Left lung (tissue), 4 donors: ENCODE measurements at regions not wholly inside any gene's neighbourhood (a gene's known extent, or its start where the extent isn't known, plus 50 kb on each side); places are given as distances from the start of the nearest gene placed in this dataset.

Source experiments
- ATAC-seq: fragments of 200-7000 bp; cut with Tn5 transposase; one replicate; pipeline ENCODE4 v1.9.1; 2020; ENCODE audit warnings: moderate library complexity
- DNase-seq, 4 donors: peaks; one replicate each; pipeline ENCODE4 v3.0.0-alpha.2; 2013 to 2020
- H3K27ac ChIP-seq, 2 donors: fragments of 200-600 bp; sonication (generic) in 1 of 2; one replicate each; pipeline versions ENCODE4 v1.5.0 to v1.8.0; 2020 to 2021
- H3K27me3 ChIP-seq, 2 donors: fragments of 200-600 bp; sonication (generic) in 1 of 2; one replicate each; pipeline versions ENCODE4 v1.5.0 to v1.8.0; 2020 to 2021
- H3K36me3 ChIP-seq, 2 donors: fragments of 200-600 bp; sonication (generic) in 1 of 2; one replicate each; pipeline versions ENCODE4 v1.5.0 to v1.8.0; 2020 to 2021
- H3K4me1 ChIP-seq, 2 donors: fragments of 200-600 bp; one replicate each; pipeline ENCODE4 v1.8.0; 2021
- H3K4me3 ChIP-seq, 2 donors: fragments of 200-600 bp; sonication (generic) in 1 of 2; one replicate each; pipeline versions ENCODE4 v1.5.0 to v1.8.0; 2020 to 2021; ENCODE audit warnings: mild to moderate bottlenecking in 1 of 2
- H3K9me3 ChIP-seq, 2 donors: fragments of 200-600 bp; sonication (generic) in 1 of 2; one replicate each; pipeline versions ENCODE4 v1.5.0 to v1.8.0; 2020 to 2021
- CTCF ChIP-seq, 2 donors: fragments of 200-600 bp; sonication (generic) in 1 of 2; IDR thresholded peaks; one replicate each; pipeline versions ENCODE4 v1.5.0 to v1.8.0; 2021; ENCODE audit warnings: antibody characterized with exemption in 2 of 2
- intact Hi-C, 2 donors: fragments of 100-400 bp; cut with DNase I; formaldehyde crosslinking; loops; one replicate each; pipeline versions ENCODE4 v1.11.2 to v1.14.2; 2022
- donor health status: DM: no; HTN: yes; CAD: no.
- donor health status: DM: no; HTN: no; CAD: no.

- TF ChIP-seq CTCF (IDR thresholded peaks at IDR 0.05) = no peak
- ATAC-seq = no peak
- intact Hi-C loops = no loop called here
These were observed 69.8 kb upstream of the FHL2 start for GRCh38 chr2:105468582-105469042.

GRCh38 chr2:105464325-105464724 lies 65.5 kb upstream of the FHL2 start:
- ATAC-seq (no peak), DNase-seq (no peak)
- Histone ChIP-seq H3K9me3 (no peaks in the 10 kb centered on the region), H3K27ac (no peak overlapping the region), H3K36me3 (no peaks in the 10 kb centered on the region), H3K4me1 (no peaks in the 10 kb centered on the region), H3K27me3 (no peaks in the 10 kb centered on the region), H3K4me3 (no peak overlapping the region)
- no peak for TF ChIP-seq CTCF (IDR thresholded peaks at IDR 0.05)
- intact Hi-C loops = no loop called here

More at GRCh38 chr2:105468582-105469042, 69.8 kb upstream of the FHL2 start:
- Histone ChIP-seq H3K9me3 (no peaks in the 10 kb centered on the region), H3K36me3 (no peaks in the 10 kb centered on the region), H3K27me3 (no peaks in the 10 kb centered on the region), H3K4me1 (no peaks in the 10 kb centered on the region), H3K4me3 (no peak overlapping the region), H3K27ac (no peak overlapping the region)
- DNase-seq = no peak

- Histone ChIP-seq H3K27ac (no peak overlapping the region), H3K36me3 (no peaks in the 10 kb centered on the region), H3K9me3 (no peaks in the 10 kb centered on the region), H3K4me3 (no peak overlapping the region), H3K27me3 (no peaks in the 10 kb centered on the region), H3K4me1 (no peaks in the 10 kb centered on the region)
- ATAC-seq (no peak), DNase-seq (no peak)
- no peak for TF ChIP-seq CTCF (IDR thresholded peaks at IDR 0.05)
- intact Hi-C loops = no loop called here
These were observed 61.3 kb upstream of the FHL2 start for GRCh38 chr2:105460048-105460732.

- Histone ChIP-seq H3K27me3 (no peaks in the 10 kb centered on the region), H3K4me3 (no peak overlapping the region), H3K4me1 (no peaks in the 10 kb centered on the region), H3K27ac (no peak overlapping the region), H3K9me3 (no peaks in the 10 kb centered on the region), H3K36me3 (no peaks in the 10 kb centered on the region)
- ATAC-seq = no peak
- intact Hi-C loops = no loop called here
- DNase-seq = no peak
- no peak for TF ChIP-seq CTCF (IDR thresholded peaks at IDR 0.05)
These were observed 59.2 kb upstream of the FHL2 start for GRCh38 chr2:105458076-105458475.

- TF ChIP-seq CTCF (IDR thresholded peaks at IDR 0.05) = no peak
- ATAC-seq (peak; percentile 88), DNase-seq (peak in 1 of 4 donors; percentile 40)
- H3K36me3 ChIP-seq = no peaks in the 10 kb centered on the region
- no peaks in the 10 kb centered on the region for H3K27me3 ChIP-seq
- H3K27ac ChIP-seq = no peak overlapping the region
- intact Hi-C loops = no loop called here
- no peaks in the 10 kb centered on the region for H3K9me3 ChIP-seq
- no peaks in the 10 kb centered on the region for H3K4me1 ChIP-seq
- H3K4me3 ChIP-seq = no peak overlapping the region
These were observed 56.7 kb upstream of the FHL2 start for GRCh38 chr2:105455488-105456003.
